ENCODE measurements at regions not wholly inside any gene's neighbourhood (a gene's known extent, or its start where the extent isn't known, plus 50 kb on each side); places are given as distances from the start of the nearest gene placed in this dataset.

GRCh38 chr12:61894168-61894567 lies 366.0 kb upstream of the USP15 start:
- no peak for TF ChIP-seq CTCF (IDR thresholded peaks at IDR 0.05; ENCODE audit: low read depth, low read length, poor library complexity, severe bottlenecking)
- TF ChIP-seq EZH2phosphoT487 (IDR thresholded peaks at IDR 0.05; ENCODE audit: borderline replicate concordance, low read length): no peak

Data from DOHH2 (cell line).